HG02852 (cell line): ENCODE measurements at regions not wholly inside any gene's neighbourhood (a gene's known extent, or its start where the extent isn't known, plus 50 kb on each side); places are given as distances from the start of the nearest gene placed in this dataset.

ENCODE experiments used
- ATAC-seq: cut with Tn5 transposase; IDR thresholded peaks from one replicate; pipeline ENCODE4 v1.9.1; 2021; ENCODE audit warnings: mild to moderate bottlenecking, moderate library complexity; ENCODE audit not compliant: unreplicated experiment

DNA sequence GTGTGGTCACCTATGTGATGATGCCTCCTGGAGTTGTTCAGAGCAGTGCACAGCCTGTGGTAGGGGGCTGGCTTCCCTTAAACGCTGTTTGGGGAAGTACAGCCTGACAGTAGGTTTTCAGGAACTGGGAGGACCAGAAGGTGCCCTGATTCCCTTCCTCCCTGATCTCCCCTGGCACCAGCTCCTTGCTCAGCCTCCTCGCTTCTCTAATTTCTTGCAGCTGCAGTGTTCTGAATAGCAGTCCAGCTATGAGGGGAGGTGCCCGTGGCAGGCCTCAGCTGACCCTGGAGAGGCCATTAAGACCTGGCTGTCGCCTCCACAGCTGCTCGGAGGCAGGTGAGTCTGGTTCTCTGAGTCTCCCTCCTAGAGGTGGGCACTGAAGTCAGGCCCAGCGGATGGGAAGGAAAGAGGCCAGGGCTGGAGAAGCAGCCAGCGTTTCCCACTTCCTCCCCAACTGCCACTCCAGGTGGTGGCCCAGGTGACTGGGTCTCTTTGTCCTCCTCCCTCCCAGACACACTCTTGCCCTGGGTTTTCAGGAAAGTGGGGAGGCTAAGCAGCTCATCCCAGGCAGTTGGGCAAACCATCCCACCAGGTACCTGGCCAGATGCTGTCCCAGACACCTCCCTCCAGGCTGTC is 52.0 kb upstream of the RPL11 start:
- ATAC-seq, result no peak

DNA sequence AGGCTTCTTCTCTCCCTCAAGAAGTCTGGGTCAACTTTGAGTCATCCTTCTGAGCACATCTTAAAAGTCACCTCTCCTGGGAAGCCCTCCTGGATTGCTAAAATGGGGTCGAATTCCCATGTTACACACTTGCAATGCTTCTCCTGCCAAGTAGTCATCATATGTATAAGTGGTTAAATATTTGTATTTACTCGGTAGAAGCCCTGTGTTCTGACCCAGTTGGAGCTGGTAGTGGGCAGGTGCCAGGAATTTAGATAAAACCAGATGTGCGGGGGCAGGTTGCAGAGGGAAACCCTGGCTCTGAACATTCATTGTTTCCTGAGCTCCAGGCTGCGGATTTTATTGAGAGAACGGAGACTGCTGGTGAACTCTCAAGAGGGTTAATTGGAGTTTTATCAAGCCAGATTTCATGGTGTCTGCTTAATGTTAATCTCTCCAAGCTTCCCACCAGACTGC is 52.8 kb upstream of the RPL11 start:
- no peak for ATAC-seq

DNA sequence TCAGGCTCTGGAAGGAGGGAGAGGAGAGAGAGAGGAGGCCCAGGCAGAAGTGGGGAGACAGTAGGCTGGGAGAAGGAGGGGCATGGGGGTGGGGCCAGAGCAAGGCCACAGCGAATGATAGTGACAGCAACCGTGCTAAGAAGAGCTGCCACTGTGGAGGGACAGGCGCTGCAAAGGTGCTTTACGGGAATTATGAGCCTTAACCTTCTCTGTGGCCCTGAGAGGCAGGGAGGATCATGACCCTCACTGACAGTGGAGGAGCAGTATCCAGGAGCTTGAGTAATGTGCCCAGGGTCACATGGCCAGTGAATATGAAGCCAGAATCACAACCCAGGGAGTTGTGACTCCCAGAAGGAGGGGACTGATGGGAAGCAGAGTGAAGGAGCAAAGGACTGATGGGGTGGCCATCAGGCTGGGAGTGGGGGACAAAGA is 53.4 kb upstream of the RPL11 start:
- ATAC-seq, result no peak

DNA sequence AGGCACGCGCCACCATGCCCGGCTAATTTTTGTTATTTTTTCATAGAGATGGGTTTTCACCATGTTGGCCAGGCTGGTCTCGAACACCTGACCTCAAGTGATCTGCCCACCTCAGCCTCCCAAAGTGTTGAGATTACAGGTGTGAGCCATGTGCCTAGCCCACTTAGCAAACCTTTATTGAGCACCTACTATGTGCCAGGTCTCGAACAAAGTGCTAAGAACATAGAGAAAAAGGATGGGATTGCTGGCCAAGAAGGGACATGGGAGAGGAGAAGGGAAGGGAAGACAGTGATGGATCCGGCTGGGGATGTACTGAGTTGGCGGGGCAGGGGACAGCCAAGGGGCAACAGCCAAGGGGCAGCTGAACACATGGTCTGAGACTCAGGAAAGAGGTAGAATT is 55.6 kb upstream of the RPL11 start:
- ATAC-seq, result no peak

DNA sequence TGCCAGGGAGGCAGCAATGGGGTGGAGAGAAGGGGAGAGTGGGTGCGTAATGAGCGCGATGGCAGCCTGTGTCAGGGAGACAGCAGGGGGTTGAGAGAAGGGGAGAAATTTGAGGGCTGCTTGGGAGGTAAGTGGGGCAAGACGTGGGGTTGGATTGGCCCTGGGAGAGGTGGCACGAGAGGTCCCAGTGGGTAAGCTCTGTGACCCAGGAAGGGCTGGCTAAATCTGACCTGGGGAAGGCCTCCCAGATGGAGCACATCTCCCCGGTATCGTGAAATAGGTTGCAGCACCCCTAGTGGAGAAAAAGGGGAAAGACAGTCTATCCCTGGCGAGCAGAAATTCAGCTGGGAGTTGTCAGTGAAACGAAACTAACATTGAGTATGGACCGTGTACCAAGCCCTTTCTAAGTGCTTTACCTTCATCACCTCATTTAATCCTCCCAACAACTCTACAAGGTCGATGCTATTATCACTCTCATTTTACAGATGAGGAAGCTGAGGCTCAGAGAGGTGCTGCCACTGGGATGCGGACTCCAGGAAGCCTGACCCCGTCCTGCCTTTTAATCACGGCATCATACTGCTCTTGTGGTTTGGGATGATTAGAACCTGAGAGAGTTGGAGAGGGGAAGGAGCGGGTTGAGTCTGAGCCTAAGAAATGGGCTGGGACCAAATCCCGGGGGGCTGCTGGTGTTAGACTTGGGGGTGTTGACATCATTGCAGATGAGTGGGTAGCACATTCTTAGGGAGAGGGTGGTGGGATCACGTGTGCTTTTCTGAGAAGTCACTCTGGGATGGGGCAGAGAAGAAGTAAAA is 56.6 kb upstream of the RPL11 start:
- ATAC-seq, result no peak

DNA sequence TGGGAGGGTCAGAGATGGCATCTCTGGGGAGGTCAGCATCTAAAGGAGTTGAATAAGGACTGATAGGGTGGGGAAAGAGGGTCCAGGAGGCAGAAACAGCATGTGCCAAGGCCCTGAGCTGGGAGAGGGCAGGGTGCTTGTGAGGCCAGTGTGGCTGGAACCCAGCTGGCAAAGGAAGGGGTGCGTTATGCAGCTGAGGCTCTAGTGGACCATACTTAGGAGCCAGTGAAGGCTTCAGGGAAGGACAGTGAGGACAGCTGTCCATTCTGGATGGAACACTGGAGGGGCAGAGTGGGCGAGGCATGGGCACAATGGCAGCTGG is 57.1 kb upstream of the RPL11 start:
- no peak for ATAC-seq

DNA sequence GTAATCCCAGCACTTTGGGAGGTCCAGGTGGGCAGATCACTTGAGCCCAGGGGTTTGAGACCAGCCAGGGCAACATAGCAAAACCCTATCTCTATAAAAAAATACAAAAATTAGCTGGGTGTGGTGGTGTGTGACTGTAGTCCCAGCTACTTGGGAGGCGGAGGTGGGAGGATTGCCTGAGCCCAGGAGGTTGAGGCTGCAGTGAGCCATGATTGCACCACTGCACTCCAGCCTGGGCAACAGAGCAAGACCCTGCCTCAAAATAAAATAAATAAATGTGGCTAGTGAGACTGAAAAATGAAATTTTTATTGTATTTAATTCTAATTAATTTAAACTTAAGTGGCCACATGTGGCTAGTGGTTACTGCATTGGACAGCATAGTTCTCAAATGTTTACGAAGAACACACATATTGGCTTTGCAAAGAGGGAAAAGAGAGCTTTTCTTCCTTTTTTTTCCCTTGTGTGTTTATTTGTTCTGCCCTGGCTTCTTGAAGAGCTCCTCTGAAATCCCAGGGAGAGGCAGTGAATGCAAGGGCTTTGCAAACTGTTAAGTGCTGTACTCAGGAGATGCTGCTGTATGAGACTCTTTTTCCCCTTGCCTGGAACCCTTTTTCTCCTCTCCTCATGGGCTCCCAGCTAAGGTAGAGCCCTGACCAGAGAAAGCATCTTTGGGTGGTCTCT is 59.0 kb upstream of the RPL11 start:
- ATAC-seq, result no peak

DNA sequence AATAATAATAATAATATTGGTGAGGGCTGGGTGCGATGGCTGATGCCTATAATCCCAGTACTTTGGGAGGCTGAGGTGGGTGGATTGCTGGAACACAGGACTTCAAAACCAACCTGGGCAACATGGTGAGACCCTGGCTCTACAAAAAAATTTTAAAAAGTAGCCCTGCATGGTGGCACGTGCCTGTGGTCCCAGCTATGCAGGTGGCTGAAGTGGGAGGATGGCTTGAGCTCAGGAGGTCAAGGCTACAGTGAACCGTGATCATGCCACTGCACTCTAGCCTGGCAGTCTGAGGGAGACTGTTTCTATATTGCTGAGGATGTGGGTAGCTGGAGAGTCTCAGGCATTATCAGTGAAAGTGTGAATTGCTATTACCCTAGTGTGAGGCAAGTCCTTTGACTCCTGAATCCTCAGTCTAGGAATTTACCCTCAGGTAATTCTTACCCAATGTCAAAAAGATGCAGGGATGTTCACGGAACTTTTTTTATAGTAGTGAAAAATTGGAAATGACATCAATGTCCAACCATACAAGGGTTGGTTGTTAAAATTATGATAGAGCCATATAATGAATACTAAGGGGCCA is 61.8 kb upstream of the RPL11 start:
- no peak for ATAC-seq

DNA sequence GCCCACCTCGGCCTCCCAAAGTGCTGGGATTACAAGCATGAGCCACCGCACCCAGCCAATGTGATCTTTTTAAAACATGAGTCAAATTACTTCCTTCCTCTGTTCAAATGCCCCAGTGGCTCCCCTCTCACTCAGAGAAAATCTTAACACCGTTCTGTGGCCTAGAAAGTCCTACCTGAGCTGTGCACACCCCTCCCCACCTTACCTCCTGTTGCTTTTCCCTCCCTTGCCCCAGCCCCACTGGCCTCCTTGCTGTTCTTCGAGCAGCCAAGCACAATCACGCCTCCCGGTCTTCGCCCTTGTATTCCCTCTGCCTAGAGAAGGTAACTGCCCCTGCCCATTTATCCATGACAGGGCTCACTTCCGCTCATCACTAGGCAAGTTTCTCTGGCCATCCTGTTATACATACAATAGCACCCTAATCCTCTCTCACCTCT is 62.6 kb upstream of the RPL11 start:
- ATAC-seq, result no peak

DNA sequence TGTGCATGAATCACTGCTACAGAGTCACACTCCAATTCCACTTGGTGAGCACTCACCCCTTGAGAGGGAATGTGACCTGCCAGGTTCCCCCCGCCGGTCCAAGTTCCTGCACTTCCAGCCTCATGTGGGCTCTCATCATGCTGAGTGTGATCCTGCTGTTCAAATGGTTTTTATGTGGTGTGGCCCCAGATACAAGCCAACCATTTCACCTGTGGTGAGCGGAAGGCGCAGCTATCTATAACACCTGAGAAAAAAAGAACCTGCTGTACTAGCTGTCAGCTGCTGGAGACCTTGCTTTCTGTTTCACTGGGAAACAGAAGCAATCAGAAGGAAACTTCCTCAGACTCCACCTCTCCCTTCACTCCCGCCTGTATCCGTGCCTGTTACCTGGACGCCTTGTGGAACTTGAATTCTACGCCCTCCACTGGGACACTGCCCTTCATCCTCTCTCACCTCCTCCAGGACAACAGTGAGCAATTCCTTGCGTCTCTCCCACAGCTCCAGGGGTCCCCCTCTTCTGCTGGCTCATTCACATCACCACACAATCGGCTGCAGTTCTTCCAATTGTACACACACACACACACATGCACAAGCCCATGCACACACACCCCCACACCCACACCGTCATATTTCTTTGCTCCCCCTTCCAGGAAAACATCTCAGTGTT is 64.4 kb upstream of the RPL11 start:
- ATAC-seq, result no peak

DNA sequence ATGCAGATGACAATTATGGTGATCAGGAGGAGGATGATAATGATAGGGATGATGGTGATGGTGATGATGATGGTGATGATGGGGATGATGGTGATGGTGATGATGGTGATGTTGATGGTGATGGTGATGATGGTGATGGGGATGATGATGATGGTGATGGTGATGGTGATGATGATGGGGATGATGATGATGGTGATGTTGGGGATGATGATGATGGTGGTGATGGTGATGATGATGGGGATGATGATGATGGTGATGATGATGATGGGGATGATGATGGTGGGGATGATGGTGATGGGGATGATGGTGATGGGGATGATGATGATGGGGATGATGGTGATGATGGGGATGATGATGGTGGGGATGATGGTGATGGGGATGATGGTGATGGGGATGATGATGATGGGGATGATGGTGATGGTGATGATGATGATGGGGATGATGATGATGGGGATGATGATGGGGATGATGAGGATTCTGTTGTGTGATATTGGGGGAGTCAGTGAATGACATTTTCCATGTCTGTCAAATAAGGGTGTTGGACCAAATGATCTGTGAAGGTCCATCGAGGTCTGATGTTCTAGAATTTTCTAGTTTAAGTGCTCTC is 65.6 kb upstream of the RPL11 start:
- no peak for ATAC-seq

DNA sequence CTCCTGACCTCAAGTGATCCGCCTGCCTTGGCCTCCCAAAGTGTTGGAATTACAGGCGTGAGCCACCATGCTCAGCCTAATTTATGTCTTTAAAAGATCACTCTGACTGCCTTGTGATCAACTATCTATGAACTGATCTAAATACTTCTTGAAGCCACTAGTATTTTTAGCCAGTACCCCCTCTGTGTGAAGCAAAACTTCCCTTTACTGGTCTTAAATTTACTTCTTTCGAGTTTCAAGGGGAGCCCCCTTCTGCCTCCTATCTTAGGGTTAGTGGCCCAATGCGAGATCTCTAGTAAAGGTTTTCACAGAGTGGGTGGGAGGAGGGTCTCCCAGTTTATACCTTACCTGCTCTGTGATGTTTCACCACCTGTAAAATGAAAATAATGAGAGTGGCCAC is 66.1 kb upstream of the RPL11 start:
- ATAC-seq, result no peak

DNA sequence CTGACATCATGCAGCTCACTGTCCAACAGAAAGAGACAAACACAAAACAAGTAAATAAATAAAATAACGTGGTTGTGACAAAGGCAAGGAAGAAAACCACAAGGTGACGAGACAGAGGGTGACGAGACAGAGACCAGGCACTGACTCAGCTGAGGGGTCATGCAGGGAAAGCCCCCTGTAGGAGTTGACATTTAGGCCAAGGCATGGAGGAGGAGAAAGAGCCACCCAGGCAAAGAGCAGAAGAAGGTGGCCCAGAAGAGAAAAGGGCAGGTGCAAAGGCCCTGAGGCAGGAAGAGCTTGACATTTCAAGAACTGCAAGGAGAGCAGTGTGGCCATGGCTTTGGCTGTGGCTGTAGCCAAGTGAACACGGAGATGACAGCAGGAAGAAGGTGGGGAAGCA is 65.1 kb upstream of the ID3 start:
- ATAC-seq, result no peak

DNA sequence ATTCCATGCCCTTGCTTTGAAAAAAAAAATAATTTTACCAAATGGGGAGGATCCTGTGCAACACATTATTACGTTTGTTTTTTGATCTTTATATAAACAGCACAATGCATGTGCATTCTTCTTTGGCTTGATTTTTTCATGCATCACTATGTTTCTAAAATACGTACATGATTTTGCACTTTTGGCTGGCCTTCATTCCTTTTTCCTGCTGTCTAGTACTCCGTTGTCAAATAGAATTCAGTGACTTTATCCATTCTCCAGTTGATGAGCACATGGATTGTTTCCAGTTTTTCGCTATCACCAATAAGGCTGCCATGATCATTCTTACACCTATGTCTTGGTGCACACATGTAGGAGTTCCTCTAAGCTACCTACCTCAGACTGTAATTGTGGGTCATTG is 63.0 kb upstream of the ID3 start:
- no peak for ATAC-seq

DNA sequence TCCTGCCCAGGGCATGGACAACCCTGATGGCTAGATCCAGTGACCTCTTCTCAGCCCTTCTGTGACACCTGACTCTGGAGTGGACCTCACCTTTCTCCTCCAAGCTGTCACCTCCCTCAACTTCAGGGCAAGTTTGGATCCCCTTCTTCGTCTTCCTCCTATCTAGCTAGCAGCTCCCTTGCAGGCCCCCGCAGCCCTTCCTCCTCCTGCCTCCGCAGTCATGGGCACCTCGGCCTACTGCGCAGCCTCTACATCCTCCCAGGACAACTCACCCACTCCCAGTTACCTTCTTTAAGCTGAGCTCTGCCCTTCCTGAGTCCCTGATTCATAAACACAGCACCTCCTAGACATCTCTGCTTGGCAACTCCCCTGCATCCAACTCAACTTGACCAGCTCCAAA is 61.3 kb upstream of the ID3 start:
- no peak for ATAC-seq

DNA sequence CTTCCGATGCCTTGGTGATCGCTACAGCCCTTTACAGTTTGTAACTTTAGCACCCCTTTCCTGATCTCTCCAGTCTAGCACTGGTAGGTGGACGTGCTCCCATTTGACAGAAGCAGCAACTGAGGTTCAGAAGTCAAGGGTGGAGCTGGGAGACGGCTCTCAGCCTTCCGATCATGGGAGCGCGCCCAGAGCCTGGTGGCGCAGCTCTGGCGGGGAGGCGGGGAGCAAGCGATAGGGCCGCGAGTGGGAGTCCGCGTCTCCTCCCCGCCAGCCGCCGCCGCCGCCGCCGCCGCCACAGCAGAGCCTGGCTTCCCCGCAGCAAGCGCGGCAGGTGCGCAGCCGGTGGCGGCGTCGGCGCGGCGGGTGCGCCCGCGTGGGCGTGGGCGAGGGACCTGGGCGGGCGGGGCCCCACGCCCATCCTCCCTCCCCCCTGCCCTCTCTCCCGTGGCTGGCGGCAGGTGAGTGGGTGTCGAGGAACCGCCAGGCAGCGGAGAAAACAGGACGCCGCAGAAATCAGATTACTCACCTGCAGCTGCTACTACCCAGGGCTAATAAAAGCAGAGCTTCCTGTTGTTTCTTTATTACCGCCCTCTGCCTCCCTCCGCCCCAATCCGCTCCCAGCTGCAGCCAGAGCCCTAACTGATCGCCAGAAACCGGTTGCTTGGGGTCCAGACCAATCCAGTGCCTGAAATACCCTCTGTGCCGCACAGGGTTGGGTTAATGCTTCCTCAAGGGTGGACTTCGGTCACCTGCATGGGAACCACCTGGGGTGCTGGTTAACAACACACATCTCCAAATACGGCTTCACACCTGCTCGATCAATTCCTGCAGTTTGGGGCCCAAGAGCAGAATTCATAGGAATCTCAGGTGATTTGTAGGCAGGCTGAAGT is 60.2 kb upstream of the ID3 start:
- ATAC-seq, result peak; percentile 70

DNA sequence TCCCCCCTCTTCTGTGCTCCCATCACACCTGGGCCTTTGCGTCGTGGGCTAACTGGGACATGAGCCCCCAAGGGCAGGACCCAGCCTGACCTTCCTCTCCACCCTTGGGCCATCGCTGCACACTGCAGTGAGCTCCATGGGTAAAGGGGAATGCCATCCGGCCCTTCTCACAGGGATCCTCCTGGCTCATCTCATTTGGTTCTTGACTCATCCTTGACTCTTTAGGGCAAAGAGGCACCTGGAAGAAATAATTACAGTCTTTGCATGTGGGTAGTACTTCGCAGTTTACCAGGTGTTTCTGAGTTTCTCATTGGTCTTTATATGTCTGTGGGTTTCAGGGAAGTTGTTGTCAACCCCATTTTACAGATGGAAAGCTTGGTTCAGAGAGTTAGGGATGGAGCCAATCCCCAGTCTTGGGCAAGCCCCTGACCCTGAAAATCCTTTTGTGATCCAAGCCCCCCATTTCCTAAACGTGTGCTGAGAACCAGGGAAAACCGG is 59.3 kb upstream of the ID3 start:
- no peak for ATAC-seq

DNA sequence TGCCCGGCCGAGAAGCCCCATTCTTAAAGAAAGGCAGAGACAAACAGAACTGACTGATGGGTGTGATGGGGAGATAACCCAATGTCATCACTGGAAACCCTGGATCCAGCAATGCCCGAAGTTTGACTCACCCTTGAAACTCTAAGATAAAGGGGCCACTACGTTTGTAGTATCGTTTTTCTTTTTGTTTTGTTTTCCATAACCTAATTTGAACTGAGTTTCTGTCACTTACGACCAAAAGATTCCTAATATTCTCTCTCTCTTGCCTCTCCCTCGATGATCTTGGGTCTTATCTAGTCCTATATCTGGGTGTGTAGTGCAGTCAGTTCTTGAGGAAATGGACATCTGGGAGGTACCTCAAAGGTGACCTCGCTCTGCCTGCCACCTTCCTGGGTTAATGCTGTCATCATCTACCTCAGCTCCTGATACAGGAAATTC is 57.8 kb upstream of the ID3 start:
- no peak for ATAC-seq

DNA sequence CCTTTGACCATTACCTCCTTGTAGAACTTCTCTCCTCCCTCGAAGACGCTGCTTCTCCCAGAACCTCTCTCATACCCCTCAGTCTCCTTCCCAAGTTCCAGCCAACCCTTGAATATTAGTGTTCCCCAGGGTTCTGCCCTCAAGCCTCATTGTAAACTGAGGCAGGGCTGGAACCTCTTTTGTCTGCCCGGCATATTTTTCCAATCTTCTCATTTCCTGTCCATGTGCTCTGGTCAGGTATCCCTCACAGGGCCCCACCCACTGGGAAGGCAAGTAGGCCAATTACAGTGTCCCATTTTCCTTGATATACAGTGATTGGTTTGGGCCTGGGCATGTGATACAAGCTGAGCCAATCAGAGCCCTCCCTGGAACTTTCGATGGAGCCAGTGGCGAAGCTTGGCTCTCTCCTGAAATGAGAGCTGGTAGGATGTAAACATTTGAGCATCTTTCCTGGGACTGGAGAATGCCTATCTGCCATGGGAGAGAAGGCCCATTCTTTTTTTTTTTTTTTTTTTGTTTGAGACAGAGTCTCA is 57.1 kb upstream of the ID3 start:
- ATAC-seq, result no peak
